CD4-positive, alpha-beta T cell treated with Interleukin-6 for 4 hours (primary cell): ENCODE measurements at regions not wholly inside any gene's neighbourhood (a gene's known extent, or its start where the extent isn't known, plus 50 kb on each side); places are given as distances from the start of the nearest gene placed in this dataset.
"Not testable (repeated sequence)": the region's sequence is repeated elsewhere in the genome, so short reads cannot be mapped to it uniquely, and the experiment has no call there.

ENCODE experiments used
- DNase-seq: peaks from one replicate; pipeline ENCODE4 v3.0.0-alpha.2; 2020; ENCODE audit warnings: mixed read lengths

- no peak for DNase-seq
Observed at GRCh38 chr12:96085475-96085874, 50.1 kb upstream of the LTA4H start.

GRCh38 chr12:96086190-96086589, 50.8 kb upstream of the LTA4H start:
- not testable (repeated sequence) for DNase-seq

GRCh38 chr12:96091833-96092232, 56.4 kb upstream of the LTA4H start:
- DNase-seq = no peak

GRCh38 chr12:96093543-96094196, 58.3 kb upstream of the LTA4H start:
- DNase-seq = no peak

DNA sequence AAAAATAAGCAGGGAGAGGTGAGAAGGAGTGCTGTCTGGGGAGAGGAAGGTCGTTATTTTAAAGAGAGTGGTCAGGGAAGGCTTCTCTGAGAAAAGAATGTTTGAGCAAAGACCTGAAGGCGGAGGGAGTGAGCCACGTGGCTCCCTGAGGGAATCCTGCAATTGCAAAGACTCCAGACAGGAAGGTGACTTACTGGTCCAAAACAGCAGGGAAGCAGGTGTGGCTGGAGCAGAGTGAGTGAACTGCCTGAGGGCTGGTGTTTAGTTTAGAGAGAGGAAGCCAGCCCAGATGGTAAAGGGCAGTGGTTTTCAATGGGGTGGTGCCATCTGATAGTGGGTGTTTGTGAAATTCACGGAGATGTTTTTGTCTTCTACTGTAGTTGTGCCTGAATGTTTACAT, 58.8 kb upstream of the LTA4H start:
- no peak for DNase-seq

- no peak for DNase-seq
Observed at GRCh38 chr12:96098631-96099030, 63.2 kb upstream of the LTA4H start.

- no peak for DNase-seq
Observed at GRCh38 chr12:96099421-96099820, 64.0 kb upstream of the LTA4H start.

DNA sequence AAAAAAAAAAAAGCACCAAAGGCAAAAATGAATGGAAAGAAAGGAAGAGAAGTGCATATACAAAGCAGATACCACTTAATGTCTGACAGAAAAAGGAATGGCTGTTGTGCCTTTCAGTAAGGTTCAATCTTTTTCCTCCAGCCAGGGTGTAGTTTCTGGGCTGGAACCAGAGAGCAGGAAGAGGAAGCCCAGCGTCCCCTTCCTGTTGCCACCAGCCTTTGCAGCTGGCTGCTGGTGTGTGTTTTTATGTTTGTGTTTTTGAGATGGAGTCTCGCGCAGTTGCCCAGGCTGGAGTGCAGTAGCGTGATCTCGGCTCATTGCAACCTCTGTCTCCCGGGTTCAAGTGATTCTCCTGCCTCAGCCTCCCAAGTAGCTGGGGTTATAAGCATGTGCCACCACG, 64.6 kb upstream of the LTA4H start:
- peak; percentile 51 for DNase-seq

- no peak for DNase-seq
Observed at GRCh38 chr12:96101806-96102205, 66.4 kb upstream of the LTA4H start.

DNA sequence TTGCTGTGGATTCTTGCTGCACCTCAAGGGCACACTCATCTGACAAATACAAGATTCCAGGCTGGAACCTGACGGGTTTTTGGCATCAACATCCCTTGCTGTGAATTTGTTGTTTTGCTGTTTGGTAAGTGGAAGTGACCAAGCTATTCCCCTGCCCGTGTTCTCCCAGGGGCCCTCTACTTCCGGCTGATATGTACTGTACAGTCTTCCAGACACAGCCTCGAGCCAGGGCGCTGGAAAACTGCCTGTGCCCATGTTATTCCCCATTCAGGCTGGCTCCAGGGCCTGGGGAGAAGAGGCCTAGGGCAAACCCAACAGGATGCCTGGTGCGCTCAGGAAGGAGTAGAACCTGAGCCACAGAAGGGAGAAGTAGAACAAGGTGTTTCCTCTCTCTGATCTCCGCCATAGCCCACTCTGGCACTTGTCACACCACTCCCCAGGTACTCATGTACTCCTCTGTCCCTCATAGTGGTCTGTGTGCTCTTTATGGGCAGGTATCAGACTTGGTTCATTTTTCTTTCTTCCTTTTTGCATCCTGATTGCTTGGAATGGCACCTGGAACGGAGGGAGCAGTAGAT, 67.8 kb upstream of the LTA4H start:
- DNase-seq = no peak

DNA sequence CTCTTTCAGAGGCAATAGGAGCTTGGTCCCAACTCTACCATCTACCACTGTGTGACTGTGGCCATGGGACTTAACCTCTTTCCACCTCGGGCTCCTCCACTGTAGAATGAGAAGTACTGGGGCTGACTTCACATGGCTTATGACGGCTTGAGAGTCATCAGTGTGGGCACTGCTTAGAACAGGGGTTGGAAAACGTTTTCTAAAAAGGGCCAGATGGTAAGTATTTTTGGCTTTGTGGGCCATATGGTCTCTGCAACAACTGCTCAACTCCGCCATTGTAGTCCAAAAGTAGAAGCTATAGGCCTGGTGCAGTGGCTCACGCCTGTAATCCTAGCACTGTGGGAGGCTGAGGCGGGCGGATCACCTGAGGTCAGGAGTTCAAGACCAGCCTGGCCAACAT, 69.2 kb upstream of the LTA4H start:
- no peak for DNase-seq

GRCh38 chr12:96106137-96106536, 70.8 kb upstream of the LTA4H start:
- DNase-seq = no peak

- no peak for DNase-seq
Observed at GRCh38 chr12:96107236-96107635, 71.8 kb upstream of the LTA4H start.

- peak; percentile 67 for DNase-seq
Observed at GRCh38 chr12:96108321-96108720, 72.9 kb upstream of the LTA4H start.

DNA sequence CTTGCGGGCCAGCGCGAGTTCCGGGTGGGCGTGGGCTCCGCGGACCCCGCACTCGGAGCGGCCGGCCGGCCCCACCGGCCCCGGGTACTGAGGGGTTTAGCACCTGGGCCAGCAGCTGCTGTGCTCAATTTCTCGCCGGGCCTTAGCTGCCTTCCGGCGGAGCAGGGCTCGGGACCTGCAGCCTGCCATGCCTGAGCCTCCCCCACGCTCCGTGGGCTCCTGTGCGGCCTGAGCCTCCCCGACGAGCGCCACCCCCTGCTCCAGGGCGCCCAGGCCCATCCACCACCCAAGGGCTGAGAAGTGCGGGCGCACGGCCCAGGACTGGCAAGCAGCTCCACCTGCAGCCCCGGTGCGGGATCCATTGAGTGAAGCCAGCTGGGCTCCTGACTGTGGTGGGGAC, 73.6 kb upstream of the LTA4H start:
- DNase-seq = not testable (repeated sequence)

GRCh38 chr12:96112733-96113132, 77.3 kb upstream of the LTA4H start:
- DNase-seq = no peak

DNA sequence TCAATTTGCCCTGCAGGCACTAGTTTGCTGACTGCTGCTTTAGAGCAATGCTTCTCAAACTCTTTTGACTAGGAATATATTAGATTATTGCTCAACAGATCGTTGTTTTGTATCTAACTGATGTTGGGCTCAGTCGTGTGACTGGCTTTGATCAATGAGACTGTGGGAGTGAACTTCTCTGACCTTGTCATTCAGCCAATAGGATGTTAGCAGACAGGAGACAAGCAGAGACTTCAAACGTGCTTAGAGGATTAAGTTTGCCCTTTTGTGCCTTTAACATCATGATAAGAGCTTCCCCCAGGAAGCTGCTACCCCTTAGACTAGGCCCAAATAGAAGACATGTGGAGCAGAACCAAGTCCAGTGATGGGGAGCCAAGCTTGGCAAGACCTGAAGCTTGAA, 76.7 kb upstream of the ELK3 start:
- no peak for DNase-seq

DNA sequence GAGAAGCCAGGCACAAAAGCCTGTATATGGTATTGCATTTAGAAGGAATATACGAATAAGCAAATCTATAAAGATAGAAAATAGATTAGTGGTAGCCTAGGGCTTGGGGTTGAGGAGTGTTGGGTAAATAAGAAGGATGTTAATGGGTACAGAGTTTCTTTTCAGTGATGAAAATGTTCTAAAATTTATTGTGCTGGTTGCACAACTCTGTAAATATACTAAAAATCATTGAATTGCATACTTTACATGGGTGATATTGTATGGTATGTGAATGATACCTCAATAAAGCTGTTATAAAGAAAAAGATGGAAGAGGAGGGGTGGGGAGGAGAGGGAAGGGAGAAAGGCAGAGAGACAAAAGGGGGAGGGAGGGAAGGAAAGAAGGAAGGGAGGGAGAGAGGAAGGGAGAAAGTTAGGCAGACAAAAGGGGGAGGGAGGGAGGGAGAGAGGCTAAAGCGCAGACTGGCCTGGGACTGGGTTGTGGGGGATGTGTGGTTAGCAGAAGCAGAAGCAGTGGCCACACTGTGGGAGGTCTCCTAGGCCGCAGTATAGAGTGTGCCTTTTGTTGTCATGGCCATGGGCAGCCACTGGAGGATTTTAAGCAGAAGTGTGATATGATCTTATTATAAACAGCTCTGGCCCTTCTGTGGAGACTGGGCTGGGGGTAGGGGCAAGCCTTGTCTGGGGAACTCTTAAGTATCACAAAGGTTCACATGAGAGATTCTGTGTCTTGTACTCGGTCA, 73.6 kb upstream of the ELK3 start:
- no peak for DNase-seq

- DNase-seq = no peak
Observed at GRCh38 chr12:96121271-96121711, 72.9 kb upstream of the ELK3 start.

DNA sequence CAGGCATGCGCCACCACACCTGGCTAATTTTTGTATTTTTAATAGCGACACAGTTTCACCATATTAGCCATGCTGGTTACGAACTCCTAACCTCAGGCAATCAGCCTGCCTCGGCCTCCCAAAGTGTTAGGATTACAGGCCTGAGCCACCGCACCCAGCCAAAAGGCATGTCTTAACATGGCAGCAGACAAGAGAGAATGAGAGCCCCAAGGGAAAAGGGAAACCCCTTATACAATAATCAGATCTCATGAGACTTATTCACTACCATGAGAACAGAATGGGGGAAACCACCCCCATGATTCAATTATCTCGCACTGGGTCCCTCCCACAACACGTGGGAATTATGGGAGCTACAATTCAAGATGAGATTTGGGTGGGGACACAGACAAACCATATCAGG, 65.9 kb upstream of the ELK3 start:
- not testable (repeated sequence) for DNase-seq

- DNase-seq = no peak
Observed at GRCh38 chr12:96130396-96131059, 63.6 kb upstream of the ELK3 start.

GRCh38 chr12:96131230-96131788, 62.9 kb upstream of the ELK3 start:
- DNase-seq = no peak

GRCh38 chr12:96132819-96133218, 61.4 kb upstream of the ELK3 start:
- DNase-seq = peak; percentile 43
